ENCODE measurements at regions not wholly inside any gene's neighbourhood (a gene's known extent, or its start where the extent isn't known, plus 50 kb on each side); places are given as distances from the start of the nearest gene placed in this dataset.

- TF ChIP-seq CTCF (IDR thresholded peaks at IDR 0.05 in 2 of 3, conservative IDR thresholded peaks at IDR 0.05 in 1 of 3; ENCODE audit: control insufficient read depth in 2 of 3, extremely low read depth in 1 of 3, insufficient read depth in 1 of 3, low read depth in 3 of 3, low read length in 3 of 3) (no peak), NFIC (IDR thresholded peaks at IDR 0.05; ENCODE audit: low read depth, low read length) (no peak), POLR2AphosphoS5 (IDR thresholded peaks at IDR 0.05; ENCODE audit: low read length) (no peak), EP300 (IDR thresholded peaks at IDR 0.05; ENCODE audit: borderline replicate concordance in 1 of 2, control insufficient read depth in 1 of 2, low read depth in 2 of 2, low read length in 2 of 2) (no peak), EZH2 (IDR thresholded peaks at IDR 0.05; ENCODE audit: borderline replicate concordance, control insufficient read depth, low read depth, low read length) (no peak), E2F8 (IDR thresholded peaks at IDR 0.05; ENCODE audit: low read depth, partially characterized antibody) (no peak), SMAD5 (IDR thresholded peaks at IDR 0.05; ENCODE audit: low read depth) (no peak), PRDM15 (CRISPR knock-in tag; IDR thresholded peaks at IDR 0.05) (no peak), BRCA1 (IDR thresholded peaks at IDR 0.05; ENCODE audit: low read depth, low read length) (no peak), PBX3 (IDR thresholded peaks at IDR 0.05; ENCODE audit: insufficient replicate concordance, low read depth, low read length) (no peak), FOXK2 (IDR thresholded peaks at IDR 0.05) (no peak), SRF (IDR thresholded peaks at IDR 0.05; ENCODE audit: low read depth in 2 of 2, low read length in 2 of 2) (no peak)
Measured at GRCh38 chr12:19035536-19035935, 94.0 kb upstream of the PLEKHA5 start.

Data from GM12878 (cell line).